UCSD-AML1 (cell line): ENCODE measurements at regions not wholly inside any gene's neighbourhood (a gene's known extent, or its start where the extent isn't known, plus 50 kb on each side); places are given as distances from the start of the nearest gene placed in this dataset.

ENCODE experiments used
- DNase-seq: peaks from one replicate; lab custom pipeline; 2025; ENCODE audit not compliant: unreplicated experiment; lab: John Stamatoyannopoulos, UW

GRCh38 chr11:106399624-106400023 is 322.2 kb downstream of the AASDHPPT start:
- DNase-seq: no peak

GRCh38 chr11:106400949-106401570 is 323.6 kb downstream of the AASDHPPT start:
- no peak for DNase-seq

GRCh38 chr11:106403751-106404150 is 326.3 kb downstream of the AASDHPPT start:
- DNase-seq: no peak

GRCh38 chr11:106409222-106409621 is 331.8 kb downstream of the AASDHPPT start:
- no peak for DNase-seq

- no peak for DNase-seq
Observed at GRCh38 chr11:106409671-106410070, 332.2 kb downstream of the AASDHPPT start.

- DNase-seq: no peak
Observed at GRCh38 chr11:106410902-106411301, 333.4 kb downstream of the AASDHPPT start.

GRCh38 chr11:106413222-106413621 is 335.8 kb downstream of the AASDHPPT start:
- DNase-seq: no peak

GRCh38 chr11:106415510-106415909 is 338.0 kb downstream of the AASDHPPT start:
- DNase-seq: no peak

GRCh38 chr11:106418791-106419190 is 341.3 kb downstream of the AASDHPPT start:
- no peak for DNase-seq

- no peak for DNase-seq
Observed at GRCh38 chr11:106420048-106420665, 342.7 kb downstream of the AASDHPPT start.

- DNase-seq: no peak
Observed at GRCh38 chr11:106420686-106421085, 343.2 kb downstream of the AASDHPPT start.

GRCh38 chr11:106421676-106422292 is 344.3 kb downstream of the AASDHPPT start:
- no peak for DNase-seq

GRCh38 chr11:106422583-106422982 is 345.1 kb downstream of the AASDHPPT start:
- no peak for DNase-seq

- DNase-seq: no peak
Observed at GRCh38 chr11:106424111-106424510, 346.6 kb downstream of the AASDHPPT start.

- DNase-seq: no peak
Observed at GRCh38 chr11:106425819-106426218, 348.4 kb downstream of the AASDHPPT start.

- no peak for DNase-seq
Observed at GRCh38 chr11:106426696-106427095, 349.2 kb downstream of the AASDHPPT start.

GRCh38 chr11:106427736-106428135 is 350.3 kb downstream of the AASDHPPT start:
- DNase-seq: no peak

GRCh38 chr11:106442032-106442431 is 364.6 kb downstream of the AASDHPPT start:
- DNase-seq: no peak

- DNase-seq: no peak
Observed at GRCh38 chr11:106446302-106446701, 368.8 kb downstream of the AASDHPPT start.

GRCh38 chr11:106446955-106447354 is 369.5 kb downstream of the AASDHPPT start:
- DNase-seq: no peak

GRCh38 chr11:106447631-106448191 is 370.2 kb downstream of the AASDHPPT start:
- no peak for DNase-seq

- no peak for DNase-seq
Observed at GRCh38 chr11:106449763-106450162, 372.3 kb downstream of the AASDHPPT start.
